NCI-H748 (cell line): ENCODE measurements at regions not wholly inside any gene's neighbourhood (a gene's known extent, or its start where the extent isn't known, plus 50 kb on each side); places are given as distances from the start of the nearest gene placed in this dataset.

ENCODE experiments used
- DNase-seq: peaks from one replicate; lab custom pipeline; 2025; ENCODE audit not compliant: unreplicated experiment; lab: John Stamatoyannopoulos, UW

- DNase-seq = no peak
Observed at GRCh38 chr2:128797533-128797932, 478.9 kb upstream of the HS6ST1 start.

- no peak for DNase-seq
Observed at GRCh38 chr2:128797937-128798336, 479.3 kb upstream of the HS6ST1 start.

DNA sequence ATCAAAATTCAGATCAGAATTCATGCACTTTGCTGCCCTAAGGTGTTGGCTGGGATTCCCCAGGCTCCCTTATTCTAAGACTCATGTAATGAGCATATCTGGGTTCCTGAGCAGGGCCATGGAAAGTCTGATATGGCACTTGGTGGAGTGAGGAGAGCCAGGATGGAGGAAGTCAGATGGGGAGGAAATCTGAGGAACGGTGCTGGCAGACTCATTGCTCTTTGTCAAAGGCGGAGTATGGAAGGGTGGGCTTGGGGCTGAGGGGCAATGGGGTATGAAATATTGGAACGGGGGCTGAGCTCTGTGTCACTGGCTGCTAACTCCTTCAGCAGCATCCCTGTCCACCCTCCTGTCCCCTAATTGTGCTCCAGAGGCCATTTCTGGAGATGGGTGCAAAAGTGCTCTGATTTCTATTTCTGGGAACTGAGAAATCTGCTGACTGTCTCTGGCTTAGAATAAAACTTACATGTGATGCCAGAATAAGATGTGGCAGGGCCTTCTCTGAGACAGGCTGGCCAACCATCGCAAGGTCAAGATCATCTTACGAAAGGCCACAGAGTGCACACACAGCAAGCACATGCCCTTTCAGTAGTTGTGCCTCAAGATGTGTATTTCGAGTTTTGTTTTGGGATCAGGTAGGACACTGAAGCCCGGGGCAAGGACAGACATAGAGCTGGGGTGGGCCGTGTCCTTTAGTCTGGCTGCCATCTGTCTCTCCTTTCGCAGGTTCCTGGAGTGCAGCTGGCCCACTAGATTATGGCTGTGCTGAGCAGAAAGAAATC, 480.0 kb upstream of the HS6ST1 start:
- DNase-seq = no peak

DNA sequence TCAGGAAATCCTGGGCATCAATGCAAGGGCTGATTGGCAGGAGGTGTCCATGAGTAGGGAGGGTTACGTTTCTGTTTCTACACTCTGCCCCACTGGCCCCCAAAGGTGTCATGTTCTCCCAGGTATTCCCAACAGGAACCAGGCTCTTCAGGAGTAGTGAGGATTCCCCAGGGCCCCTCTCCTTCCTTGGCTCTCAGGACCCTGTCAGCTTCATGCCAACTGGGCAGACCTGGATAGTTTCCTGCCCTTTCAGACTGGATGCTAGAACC, 480.6 kb upstream of the HS6ST1 start:
- DNase-seq = no peak

DNA sequence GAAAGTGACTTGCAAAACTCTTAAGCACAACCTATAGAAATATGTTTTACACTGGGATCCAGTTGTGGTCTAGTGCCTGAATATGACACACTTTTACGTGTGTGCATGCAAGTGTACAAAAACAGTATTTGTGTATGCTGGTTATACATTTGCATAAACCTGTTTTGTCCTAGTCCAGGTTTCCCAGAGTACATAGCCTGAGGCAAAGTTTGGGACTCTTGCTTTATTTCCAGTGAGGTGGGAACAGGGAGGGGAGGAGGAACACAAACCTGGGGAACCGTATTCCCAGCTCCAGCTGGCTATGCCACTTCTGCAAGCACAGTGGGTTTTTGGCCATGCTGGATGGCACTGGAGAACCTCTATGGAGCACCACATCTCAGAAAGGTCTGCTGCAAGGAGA, 481.1 kb upstream of the HS6ST1 start:
- DNase-seq = no peak

GRCh38 chr2:128801576-128801975, 482.9 kb upstream of the HS6ST1 start:
- DNase-seq = peak; percentile 1

GRCh38 chr2:128803222-128803621, 484.6 kb upstream of the HS6ST1 start:
- DNase-seq = no peak

GRCh38 chr2:128805237-128805636, 486.6 kb upstream of the HS6ST1 start:
- DNase-seq = no peak

DNA sequence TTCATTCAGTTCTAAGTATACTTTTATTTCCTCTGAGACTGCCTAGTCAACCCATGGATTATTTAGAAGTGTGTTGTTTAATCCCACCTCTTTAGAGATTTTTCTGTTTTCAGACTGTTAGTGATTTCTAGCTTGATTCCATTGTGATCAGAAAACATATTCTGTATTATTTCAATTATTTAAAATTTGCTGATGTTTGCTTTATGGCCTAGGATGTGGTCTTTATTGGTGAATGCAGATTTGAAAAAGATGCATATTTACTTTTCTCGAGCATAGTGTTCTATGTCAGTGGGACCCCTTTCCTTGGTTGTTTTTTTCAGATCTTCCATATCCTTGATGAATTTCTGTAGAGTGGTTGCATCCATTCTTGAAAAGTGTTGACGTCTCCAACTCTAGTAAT, 487.2 kb upstream of the HS6ST1 start:
- no peak for DNase-seq

GRCh38 chr2:128807317-128807716, 488.6 kb upstream of the HS6ST1 start:
- no peak for DNase-seq

DNA sequence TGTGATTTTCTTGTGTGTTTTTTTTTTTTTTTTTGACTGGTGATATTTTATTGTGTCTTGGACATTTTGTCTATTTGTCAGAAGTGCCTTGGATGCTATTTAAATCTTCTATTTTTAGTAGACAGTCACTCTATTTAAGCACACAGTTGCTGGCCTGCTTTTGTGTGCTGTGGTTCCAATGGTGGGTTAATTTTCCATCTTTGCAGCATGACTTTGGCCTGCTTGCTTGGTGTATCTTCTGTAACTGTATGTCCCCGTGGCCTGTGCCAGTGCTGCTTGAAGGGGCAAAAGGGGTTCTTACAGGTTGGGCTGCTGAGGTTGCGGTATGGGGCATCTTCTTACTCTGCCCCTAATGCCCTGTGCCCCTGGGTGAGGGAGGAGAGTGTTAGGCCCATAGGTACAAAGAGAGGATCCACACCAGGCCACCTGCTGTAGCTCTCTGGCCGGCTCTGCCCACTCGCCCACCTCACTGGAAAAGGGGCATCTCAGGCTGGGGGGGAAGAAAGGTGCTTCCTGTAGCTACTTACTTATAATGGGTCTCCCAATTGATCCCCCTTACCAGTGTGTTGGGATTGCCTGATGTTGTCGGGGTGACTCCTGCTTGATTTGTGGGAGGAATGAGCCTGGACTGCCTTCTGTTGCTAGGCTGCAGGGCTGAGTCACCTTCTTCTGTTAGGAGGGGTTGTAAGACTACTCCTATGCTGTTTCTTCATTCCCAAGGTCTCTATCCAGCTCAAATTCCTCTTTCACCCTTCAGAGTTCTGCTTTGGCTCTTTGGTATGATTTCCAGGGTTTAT, 490.0 kb upstream of the HS6ST1 start:
- no peak for DNase-seq

- no peak for DNase-seq
Observed at GRCh38 chr2:128809259-128809636, 490.6 kb upstream of the HS6ST1 start.

- no peak for DNase-seq
Observed at GRCh38 chr2:128809880-128810279, 491.2 kb upstream of the HS6ST1 start.

- DNase-seq = no peak
Observed at GRCh38 chr2:128812183-128812940, 493.7 kb upstream of the HS6ST1 start.

GRCh38 chr2:128813352-128814034, 494.8 kb upstream of the HS6ST1 start:
- DNase-seq = no peak

- no peak for DNase-seq
Observed at GRCh38 chr2:128815248-128815647, 496.6 kb upstream of the HS6ST1 start.

DNA sequence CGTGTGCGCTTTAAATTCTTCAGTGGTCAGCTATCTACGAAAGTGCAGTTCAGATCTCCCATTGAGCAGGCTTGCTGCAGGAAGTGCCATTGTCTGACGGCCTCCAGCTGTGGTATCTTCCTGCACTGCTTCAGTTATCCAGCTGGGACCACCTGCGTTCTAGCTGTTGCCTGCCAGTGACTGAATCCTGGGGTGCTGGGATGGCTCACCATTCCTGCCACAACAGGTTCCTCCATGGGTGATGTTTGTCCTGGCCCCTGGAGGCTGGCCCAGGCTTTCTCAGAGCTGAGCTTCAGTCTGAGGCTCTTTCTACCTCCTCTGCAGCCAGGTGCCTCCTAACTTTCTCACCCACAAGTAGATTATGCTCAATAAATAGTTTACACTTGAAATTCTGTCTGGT, 498.5 kb upstream of the HS6ST1 start:
- no peak for DNase-seq

- no peak for DNase-seq
Observed at GRCh38 chr2:128817813-128818212, 499.1 kb upstream of the HS6ST1 start.

GRCh38 chr2:128818248-128818647, 499.6 kb upstream of the HS6ST1 start:
- no peak for DNase-seq

DNA sequence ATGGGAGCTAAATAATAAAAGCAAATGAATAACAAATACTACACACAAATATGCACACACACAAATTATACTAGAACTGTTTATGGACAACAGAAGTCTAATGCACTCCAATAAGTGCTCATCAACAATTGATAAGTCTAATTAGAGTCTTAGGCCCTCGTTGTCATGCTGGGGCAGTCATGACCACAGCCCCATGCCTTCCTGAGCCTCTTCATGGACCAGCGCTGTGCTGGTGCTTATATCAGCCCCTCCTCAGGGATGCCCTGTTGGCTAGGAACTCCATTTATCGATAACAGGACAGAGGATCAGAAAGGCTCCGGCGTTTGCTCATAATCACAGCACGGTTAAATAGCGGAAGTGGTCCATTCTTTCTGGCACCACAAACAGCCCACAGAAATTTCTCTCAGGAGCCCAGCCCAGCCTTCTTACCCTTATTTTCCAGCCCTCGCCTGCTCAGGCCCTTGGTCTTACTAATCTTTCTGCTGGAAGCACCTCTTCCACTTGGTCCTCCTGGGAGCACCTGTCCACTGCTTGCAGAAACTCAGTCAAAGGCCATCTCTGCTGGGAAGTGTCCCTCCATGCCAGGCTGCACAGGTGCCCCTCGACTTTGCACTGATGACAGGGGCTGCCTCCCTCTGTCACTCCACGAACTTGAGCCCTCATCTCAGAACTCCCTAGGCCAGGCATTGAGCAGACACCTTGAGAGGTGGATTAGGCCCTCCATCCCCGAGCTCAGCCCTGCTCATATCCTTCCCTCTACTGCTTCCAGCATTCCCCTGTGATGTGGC, 500.2 kb upstream of the HS6ST1 start:
- no peak for DNase-seq

DNA sequence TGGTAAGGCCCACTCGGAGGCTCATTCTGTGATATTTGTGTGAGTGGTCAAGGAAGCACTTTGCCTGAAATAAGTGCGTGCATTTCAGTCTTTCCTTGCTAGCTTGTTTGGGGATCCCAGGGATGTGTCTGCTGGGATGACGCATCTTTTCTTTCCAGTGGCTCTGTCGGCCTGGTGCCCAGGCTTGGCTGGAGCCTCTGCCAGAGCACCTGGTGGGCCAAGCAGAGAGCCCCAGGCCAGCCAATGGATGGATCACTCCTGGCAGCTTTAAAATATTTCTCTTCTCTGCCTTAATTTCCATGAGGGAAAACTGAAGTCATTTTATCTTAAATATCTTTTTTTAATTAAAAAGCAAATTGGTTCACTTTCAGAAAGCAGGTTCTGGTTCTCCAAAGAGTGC, 501.8 kb upstream of the HS6ST1 start:
- no peak for DNase-seq
